IMR-90 (cell line): ENCODE measurements at regions not wholly inside any gene's neighbourhood (a gene's known extent, or its start where the extent isn't known, plus 50 kb on each side); places are given as distances from the start of the nearest gene placed in this dataset.

Source experiments
- ATAC-seq: fragments of 200-7000 bp; cut with Tn5 transposase; 2 replicates; pipeline ENCODE4 v1.9.1; 2020; ENCODE audit warnings: low read depth, mild to moderate bottlenecking, moderate library complexity
- BruUV-seq: library from RNA; stranded (reverse); fragments of 400-500 nt; replicated peaks from 2 replicates; lab custom pipeline; 2021; lab: Mats Ljungman, UMichigan
- CTCF ChIA-PET: fragments of 300-600 bp; formaldehyde crosslinking; extraction: SDS; loops from one replicate; lab custom pipeline; 2021; ENCODE audit warnings: antibody characterized with exemption; lab: Yijun Ruan, JAX
- POLR2A ChIA-PET: fragments of 300-600 bp; sonication (Branson Sonifier 250); formaldehyde crosslinking; loops from one replicate; lab custom pipeline; 2022; ENCODE audit warnings: antibody characterized with exemption; ENCODE audit not compliant: unreplicated experiment; lab: Charles Lee
- DNase-seq: peaks from one replicate; pipeline ENCODE4 v3.0.0; 2013
- H2AFZ ChIP-seq: replicated peaks from 2 replicates; pipeline ENCODE3; 2013; ENCODE audit warnings: low read length, mild to moderate bottlenecking; ENCODE audit not compliant: poor library complexity
- H2AK5ac ChIP-seq: 2 replicates; pipeline ENCODE4 v1.6.1; 2013; ENCODE audit warnings: low read depth, low read length, inconsistent platforms
- H2AK9ac ChIP-seq: replicated peaks from 2 replicates; pipeline ENCODE3; 2013; ENCODE audit warnings: mild to moderate bottlenecking, low read depth, low read length, moderate library complexity; ENCODE audit not compliant: poor library complexity
- H2BK120ac ChIP-seq: 2 replicates; pipeline ENCODE4 v1.6.1; 2013; ENCODE audit warnings: low read depth, low read length, inconsistent platforms
- H2BK15ac ChIP-seq: 3 replicates; pipeline ENCODE4 v1.6.1; 2013; ENCODE audit warnings: low read depth, low read length, inconsistent platforms
- H2BK20ac ChIP-seq: 2 replicates; pipeline ENCODE4 v1.6.1; 2013; ENCODE audit warnings: low read depth, mild to moderate bottlenecking, inconsistent platforms, low read length, moderate library complexity
- H2BK5ac ChIP-seq: 2 replicates; pipeline ENCODE4 v1.6.1; 2013; ENCODE audit warnings: mild to moderate bottlenecking, low read depth, low read length, inconsistent platforms; ENCODE audit not compliant: poor library complexity, severe bottlenecking
- H3K14ac ChIP-seq: replicated peaks from 2 replicates; pipeline ENCODE4 v1.6.1; 2013; ENCODE audit warnings: low read depth, low read length, inconsistent platforms
- H3K18ac ChIP-seq: 2 replicates; pipeline ENCODE4 v1.6.1; 2013; ENCODE audit warnings: low read depth, low read length, control low read depth
- H3K23ac ChIP-seq: 2 replicates; pipeline ENCODE4 v1.6.1; 2013; ENCODE audit warnings: low read depth, low read length, inconsistent platforms
- H3K27ac ChIP-seq: 2 replicates; pipeline ENCODE4 v1.5.1; 2013; ENCODE audit warnings: mild to moderate bottlenecking, control low read depth, low read length; ENCODE audit not compliant: insufficient read depth
- H3K27me3 ChIP-seq: 2 replicates; pipeline ENCODE4 v1.6.1; 2013; ENCODE audit warnings: low read length; ENCODE audit not compliant: control insufficient read depth, insufficient read depth
- H3K36me3 ChIP-seq: 2 replicates; pipeline ENCODE4 v1.6.1; 2013; ENCODE audit warnings: low read length, mixed read lengths; ENCODE audit not compliant: control insufficient read depth, insufficient read depth
- H3K4ac ChIP-seq: 2 replicates; pipeline ENCODE4 v1.6.1; 2013; ENCODE audit warnings: low read depth, low read length, inconsistent platforms
- H3K4me1 ChIP-seq: 2 replicates; pipeline ENCODE4 v1.6.1; 2013; ENCODE audit warnings: low read length, mixed read lengths; ENCODE audit not compliant: control insufficient read depth, insufficient read depth
- H3K4me2 ChIP-seq: 2 replicates; pipeline ENCODE4 v1.6.1; 2013; ENCODE audit warnings: low read depth, mild to moderate bottlenecking, control low read depth, low read length, moderate library complexity
- H3K4me3 ChIP-seq: 2 replicates; pipeline ENCODE4 v1.5.1; 2013; ENCODE audit warnings: low read depth, mild to moderate bottlenecking, control low read depth, low read length, moderate library complexity; ENCODE audit not compliant: insufficient read depth
- H3K56ac ChIP-seq: 2 replicates; pipeline ENCODE4 v1.6.1; 2013; ENCODE audit warnings: low read length, inconsistent platforms; ENCODE audit not compliant: insufficient read depth; ENCODE audit errors: extremely low read depth
- H3K79me1 ChIP-seq, 2 experiments: 2 replicates each; pipeline ENCODE4 v1.6.1; 2013; ENCODE audit warnings: low read length in 2 of 2, inconsistent platforms in 1 of 2, low read depth in 1 of 2
- H3K9ac ChIP-seq: 2 replicates; pipeline ENCODE4 v1.6.1; 2013; ENCODE audit warnings: low read depth, low read length, control low read depth
- H3K9me1 ChIP-seq: 2 replicates; pipeline ENCODE4 v1.6.1; 2013; ENCODE audit warnings: low read length, inconsistent platforms; ENCODE audit not compliant: insufficient read depth
- H3K9me3 ChIP-seq: 2 replicates; pipeline ENCODE4 v1.6.1; 2013; ENCODE audit warnings: low read length; ENCODE audit not compliant: control insufficient read depth, insufficient read depth
- H4K20me1 ChIP-seq: 2 replicates; pipeline ENCODE4 v1.6.1; 2013; ENCODE audit warnings: low read length, inconsistent platforms; ENCODE audit not compliant: insufficient read depth
- H4K5ac ChIP-seq: 2 replicates; pipeline ENCODE4 v1.6.1; 2013; ENCODE audit warnings: mild to moderate bottlenecking, low read depth, low read length, control low read depth
- H4K8ac ChIP-seq, 2 experiments: 2 replicates each; pipeline ENCODE4 v1.6.1; 2013; ENCODE audit warnings: low read depth in 2 of 2, low read length in 2 of 2, control low read depth in 1 of 2, inconsistent platforms in 1 of 2
- H4K91ac ChIP-seq: 2 replicates; pipeline ENCODE4 v1.6.1; 2013; ENCODE audit warnings: low read depth, low read length, inconsistent platforms; ENCODE audit not compliant: insufficient read depth
- BHLHE40 ChIP-seq: fragments of 150-350 bp; IDR thresholded peaks from 2 replicates; pipeline ENCODE4 v1.6.1; 2016; ENCODE audit warnings: mild to moderate bottlenecking, low read depth, low read length
- CHD1 ChIP-seq: IDR thresholded peaks from 2 replicates; pipeline ENCODE4 v1.6.1; 2012; ENCODE audit warnings: low read depth, low read length, improper control_type of control experiment
- ELK1 ChIP-seq: fragments of 150-350 bp; IDR thresholded peaks from 2 replicates; pipeline ENCODE4 v1.6.1; 2016; ENCODE audit warnings: low read depth, mild to moderate bottlenecking, low read length, moderate library complexity, borderline replicate concordance
- MAZ ChIP-seq: IDR thresholded peaks from 2 replicates; pipeline ENCODE4 v1.6.1; 2012; ENCODE audit warnings: low read depth, mild to moderate bottlenecking, low read length, improper control_type of control experiment, moderate library complexity, borderline replicate concordance
- MXI1 ChIP-seq: IDR thresholded peaks from 2 replicates; pipeline ENCODE4 v1.6.1; 2012; ENCODE audit warnings: low read depth, mild to moderate bottlenecking, low read length, moderate library complexity, borderline replicate concordance
- NFE2L2 ChIP-seq: fragments of 150-350 bp; IDR thresholded peaks from 2 replicates; pipeline ENCODE4 v1.6.1; 2016; ENCODE audit warnings: low read depth, mild to moderate bottlenecking, low read length
- POLR2A ChIP-seq: IDR thresholded peaks from 2 replicates; pipeline ENCODE4 v1.6.1; 2012; ENCODE audit warnings: mild to moderate bottlenecking, low read depth, low read length
- RAD21 ChIP-seq: IDR thresholded peaks from 2 replicates; pipeline ENCODE4 v1.6.1; 2012; ENCODE audit warnings: low read length, improper control_type of control experiment
- RCOR1 ChIP-seq: IDR thresholded peaks from 2 replicates; pipeline ENCODE4 v1.6.1; 2012; ENCODE audit warnings: mild to moderate bottlenecking, low read length, improper control_type of control experiment; ENCODE audit not compliant: insufficient replicate concordance
- RFX5 ChIP-seq: IDR thresholded peaks from 2 replicates; pipeline ENCODE4 v1.8.0; 2012; ENCODE audit warnings: low read depth, mild to moderate bottlenecking, low read length, moderate library complexity
- WGBS, 2 experiments: methylation state at CpG; one replicate each; pipeline versions ENCODE4 v1.1.5 to v1.1.7; 2013; ENCODE audit warnings: missing lambda C conversion rate in 2 of 2; ENCODE audit not compliant: insufficient read length in 1 of 2; ENCODE audit errors: extremely low coverage in 2 of 2; 5-methylcytosine and 5-hydroxymethylcytosine counted together
- dilution Hi-C: fragments of 300-500 bp; cut with HindIII; formaldehyde crosslinking; loops from one replicate; pipeline ENCODE4 v1.14.3; 2018; ENCODE audit warnings: low sequenced_read_pairs; ENCODE audit not compliant: unreplicated experiment
- in situ Hi-C: fragments of 300-500 bp; cut with MboI; formaldehyde crosslinking; loops from 3 replicates; pipeline ENCODE4 v1.14.3; 2019; ENCODE audit warnings: low sequenced_read_pairs, inconsistent platforms, mixed read lengths
- intact Hi-C: fragments of 100-400 bp; cut with micrococcal nuclease; formaldehyde crosslinking; loops from 2 replicates; pipeline ENCODE4 v1.10.0; 2022
- TF ChIP-seq, protein P1 (sequence below): conservative IDR thresholded peaks from 2 replicates; pipeline ENCODE4 v1.5.1; 2012; ENCODE audit warnings: mild to moderate bottlenecking, low read depth, low read length, improper control_type of control experiment

GRCh38 chr21:35227786-35228185 is 178.7 kb upstream of the RUNX1 start:
- no peak overlapping the region for H2BK5ac ChIP-seq
- H3K4me3 ChIP-seq, result no peak overlapping the region
- dilution Hi-C loops (no loop called here), intact Hi-C loops (no loop called here), in situ Hi-C loops (no loop called here)
- H3K14ac ChIP-seq, result no peak overlapping the region
- TF ChIP-seq ELK1 (no peak), RCOR1 (no peak), RAD21 (no peak), POLR2A (no peak), NFE2L2 (no peak), RFX5 (no peak), MAZ (no peak), BHLHE40 (no peak), MXI1 (no peak), CHD1 (no peak)
- TF ChIP-seq, protein P1, sequence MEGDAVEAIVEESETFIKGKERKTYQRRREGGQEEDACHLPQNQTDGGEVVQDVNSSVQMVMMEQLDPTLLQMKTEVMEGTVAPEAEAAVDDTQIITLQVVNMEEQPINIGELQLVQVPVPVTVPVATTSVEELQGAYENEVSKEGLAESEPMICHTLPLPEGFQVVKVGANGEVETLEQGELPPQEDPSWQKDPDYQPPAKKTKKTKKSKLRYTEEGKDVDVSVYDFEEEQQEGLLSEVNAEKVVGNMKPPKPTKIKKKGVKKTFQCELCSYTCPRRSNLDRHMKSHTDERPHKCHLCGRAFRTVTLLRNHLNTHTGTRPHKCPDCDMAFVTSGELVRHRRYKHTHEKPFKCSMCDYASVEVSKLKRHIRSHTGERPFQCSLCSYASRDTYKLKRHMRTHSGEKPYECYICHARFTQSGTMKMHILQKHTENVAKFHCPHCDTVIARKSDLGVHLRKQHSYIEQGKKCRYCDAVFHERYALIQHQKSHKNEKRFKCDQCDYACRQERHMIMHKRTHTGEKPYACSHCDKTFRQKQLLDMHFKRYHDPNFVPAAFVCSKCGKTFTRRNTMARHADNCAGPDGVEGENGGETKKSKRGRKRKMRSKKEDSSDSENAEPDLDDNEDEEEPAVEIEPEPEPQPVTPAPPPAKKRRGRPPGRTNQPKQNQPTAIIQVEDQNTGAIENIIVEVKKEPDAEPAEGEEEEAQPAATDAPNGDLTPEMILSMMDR, result no peak
- POLR2A ChIA-PET, result no interaction called here
- peak overlapping the region; percentile 49 for H2AK9ac ChIP-seq
- no peak overlapping the region for H2BK15ac ChIP-seq
- H4K20me1 ChIP-seq, result no peaks in the 10 kb centered on the region
- peak overlapping the region; percentile 16; the same call in 1 of the 2 replicates for H2BK20ac ChIP-seq
- CTCF ChIA-PET, result no interaction called here
- H3K9me1 ChIP-seq, result peaks cover 22% of the 10 kb centered on the region
- no peak overlapping the region for H2AFZ ChIP-seq
- no TSS peak for BruUV-seq
- WGBS, 2 experiments, result 93% methylated on average over 4 of the region's 5 CpGs; no CpG with 5 or more reads in 1 of the 2 experiments
- H3K18ac ChIP-seq, result no peak overlapping the region
- H3K4ac ChIP-seq, result peak overlapping the region; percentile 46; the same call in 1 of the 2 replicates
- H3K4me1 ChIP-seq, result peaks cover 20% of the 10 kb centered on the region
- no peaks in the 10 kb centered on the region for H3K79me1 ChIP-seq
- DNase-seq, result no peak
- H4K91ac ChIP-seq, result no peak overlapping the region
- no peaks in the 10 kb centered on the region for H3K27me3 ChIP-seq
- H3K23ac ChIP-seq, result no peak overlapping the region
- peak overlapping the region; percentile 86 for H2AK5ac ChIP-seq
- H4K8ac ChIP-seq, result no peak overlapping the region
- H3K27ac ChIP-seq, result no peak overlapping the region
- H4K5ac ChIP-seq, result no peak overlapping the region
- H2BK120ac ChIP-seq, result no peak overlapping the region
- no peak overlapping the region for H3K56ac ChIP-seq
- ATAC-seq, result no peak
- H3K36me3 ChIP-seq, result no peaks in the 10 kb centered on the region
- H3K4me2 ChIP-seq, result no peak overlapping the region
- no peak overlapping the region for H3K9ac ChIP-seq
- H3K9me3 ChIP-seq, result no peaks in the 10 kb centered on the region
